Esophagus (tissue), 2 donors: ENCODE measurements at regions not wholly inside any gene's neighbourhood (a gene's known extent, or its start where the extent isn't known, plus 50 kb on each side); places are given as distances from the start of the nearest gene placed in this dataset.

Experiments
- H3K27ac ChIP-seq, 2 donors: one replicate each; pipeline ENCODE4 v1.5.1; 2013; ENCODE audit warnings: low read depth in 2 of 2, mild to moderate bottlenecking in 2 of 2, inconsistent platforms in 1 of 2, low read length in 1 of 2, moderate library complexity in 1 of 2
- H3K27me3 ChIP-seq, 2 donors: one replicate each; pipeline ENCODE4 v1.6.1; 2013; ENCODE audit warnings: low read length in 2 of 2, control low read depth in 1 of 2, mild to moderate bottlenecking in 1 of 2; ENCODE audit not compliant: insufficient read depth in 2 of 2, control insufficient read depth in 1 of 2
- H3K36me3 ChIP-seq, 2 donors: one replicate each; pipeline ENCODE4 v1.6.1; 2013; ENCODE audit warnings: low read length in 1 of 2; ENCODE audit not compliant: control insufficient read depth in 2 of 2, insufficient read depth in 2 of 2
- H3K4me1 ChIP-seq, 2 donors: one replicate each; pipeline ENCODE4 v1.6.1; 2013; ENCODE audit warnings: low read length in 1 of 2; ENCODE audit not compliant: control insufficient read depth in 2 of 2, insufficient read depth in 2 of 2
- H3K4me3 ChIP-seq, 2 donors: one replicate each; pipeline ENCODE4 v1.5.1; 2013; ENCODE audit warnings: low read length in 2 of 2, mild to moderate bottlenecking in 2 of 2, low read depth in 1 of 2, moderate library complexity in 1 of 2
- H3K9me3 ChIP-seq, 2 donors: one replicate each; pipeline ENCODE4 v1.6.1; 2013; ENCODE audit warnings: mild to moderate bottlenecking in 2 of 2, low read depth in 1 of 2, low read length in 1 of 2, moderate library complexity in 1 of 2; ENCODE audit not compliant: control insufficient read depth in 2 of 2, insufficient read depth in 1 of 2
- WGBS, 2 donors: extraction: QIAGEN DNeasy Blood & Tissue Kit; methylation state at CpG; one replicate each; pipeline ENCODE4 v1.1.7; 2013; 5-methylcytosine and 5-hydroxymethylcytosine counted together
- donor health status: healthy with polysubstance abuse.
- donor health status: Bipolar disorder and iron deficiency.

DNA sequence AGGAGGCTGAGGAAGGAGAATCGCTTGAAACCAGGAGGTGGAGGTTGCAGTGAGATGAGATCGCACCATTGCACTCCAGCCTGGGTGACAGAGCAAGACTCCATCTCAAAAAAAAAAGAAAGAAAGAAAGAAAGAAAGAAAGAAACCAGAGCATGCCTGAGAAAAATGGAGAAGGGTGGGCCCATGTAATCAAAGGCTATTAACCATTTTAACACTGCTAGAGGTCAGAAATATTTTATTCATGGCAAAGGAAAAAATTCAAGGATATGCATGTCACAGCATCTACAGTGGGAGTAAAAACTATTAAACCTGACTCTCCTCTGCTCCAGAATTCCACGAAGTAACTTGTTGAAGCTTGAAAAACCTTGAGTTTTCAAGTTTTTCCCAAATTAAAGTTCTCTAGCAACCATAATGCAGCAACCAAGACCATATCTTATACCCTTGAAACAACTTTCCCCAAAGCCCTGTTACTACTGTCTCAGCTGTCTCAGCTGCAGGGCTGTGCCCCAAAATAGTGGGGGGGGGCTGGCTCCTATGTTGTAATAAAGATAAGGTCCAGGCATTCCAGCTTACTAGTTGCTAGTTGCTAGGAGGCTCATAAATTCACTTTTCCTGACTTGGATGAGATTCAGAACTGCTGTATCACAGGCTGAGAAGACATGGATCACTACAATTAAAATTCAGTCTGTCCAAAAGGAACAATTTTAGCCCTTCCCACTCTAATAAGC lies 112.9 kb upstream of the SOD1 start:
- WGBS, 2 donors, result 86 to 89% methylated on average over 3 of the region's 3 CpGs
- Histone ChIP-seq H3K9me3 (no peaks in the 10 kb centered on the region), H3K27ac (no peak overlapping the region)

DNA sequence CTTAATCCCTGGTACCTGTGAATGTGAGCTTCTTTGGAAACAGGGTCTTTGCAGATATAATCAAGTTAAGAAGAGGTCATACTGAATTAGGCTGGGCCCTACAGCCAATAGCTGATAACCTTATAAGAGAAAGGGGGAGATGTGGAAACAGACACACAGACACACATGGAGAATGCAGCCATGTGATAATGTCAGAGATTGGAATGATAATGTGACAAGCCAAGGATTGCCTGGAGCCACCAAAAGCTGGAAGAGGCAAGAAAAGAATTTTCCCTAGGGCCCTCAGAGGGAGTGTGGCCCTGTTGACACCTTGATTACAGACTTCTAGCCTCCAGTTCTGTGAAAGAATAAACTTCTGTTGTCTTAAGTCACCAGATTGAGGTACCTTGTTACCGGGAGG lies 114.5 kb upstream of the SOD1 start:
- H3K36me3 ChIP-seq, result no peaks in the 10 kb centered on the region
- no peaks in the 10 kb centered on the region for H3K4me1 ChIP-seq
- no peak overlapping the region for H3K27ac ChIP-seq
- no peak overlapping the region for H3K4me3 ChIP-seq
- H3K27me3 ChIP-seq, result no peaks in the 10 kb centered on the region
- H3K9me3 ChIP-seq, result no peaks in the 10 kb centered on the region
- WGBS, 2 donors, result 76 to 84% methylated on average over 1 of the region's 1 CpG

More for the DNA sequence above, 112.9 kb upstream of the SOD1 start:
- no peaks in the 10 kb centered on the region for H3K36me3 ChIP-seq
- H3K27me3 ChIP-seq, result no peaks in the 10 kb centered on the region
- no peak overlapping the region for H3K4me3 ChIP-seq
- no peaks in the 10 kb centered on the region for H3K4me1 ChIP-seq

DNA sequence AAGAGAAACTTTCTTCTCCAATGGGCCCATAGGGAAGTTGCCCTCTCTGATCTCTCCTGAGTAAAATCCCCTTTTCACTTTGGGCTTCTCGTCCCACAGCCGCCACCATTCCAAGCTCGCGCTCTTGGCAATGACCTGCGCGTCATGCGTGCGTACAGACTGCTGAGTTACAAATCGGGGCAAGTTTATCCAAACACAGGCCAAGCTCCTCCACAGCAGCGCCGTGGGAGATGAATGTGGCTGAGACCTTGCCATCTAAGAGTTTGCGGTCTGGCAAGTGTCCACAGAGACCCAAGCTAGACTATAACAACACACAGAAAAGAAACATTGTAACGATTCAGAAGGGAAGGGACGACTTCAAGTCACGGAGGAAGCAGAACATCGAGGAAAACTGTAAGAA lies 116.3 kb upstream of the SOD1 start:
- no peaks in the 10 kb centered on the region for H3K9me3 ChIP-seq
- WGBS, 2 donors, result 72% methylated on average over 16 of the region's 16 CpGs
- no peak overlapping the region for H3K4me3 ChIP-seq
- H3K27ac ChIP-seq, result no peak overlapping the region
- H3K36me3 ChIP-seq, result no peaks in the 10 kb centered on the region
- no peaks in the 10 kb centered on the region for H3K4me1 ChIP-seq
- H3K27me3 ChIP-seq, result no peaks in the 10 kb centered on the region

DNA sequence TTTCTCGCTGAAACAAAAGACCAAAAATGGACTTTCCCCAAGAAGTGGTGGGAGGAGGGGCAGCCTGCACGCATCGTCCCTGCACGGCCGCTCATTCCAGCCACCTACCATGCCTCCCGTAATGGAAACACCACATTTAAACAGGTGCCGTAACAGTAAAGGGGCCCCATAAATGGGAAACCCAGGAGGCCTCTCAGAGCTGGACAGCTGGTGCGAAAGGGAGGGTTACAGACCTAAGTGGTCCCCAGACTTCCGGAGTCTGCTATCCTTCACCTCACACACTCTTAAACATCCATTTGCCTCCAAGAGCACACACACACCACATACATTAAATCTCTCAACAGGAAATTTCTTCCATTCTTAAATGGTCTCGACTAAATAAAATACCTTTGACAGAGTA lies 120.7 kb upstream of the SOD1 start:
- no peak overlapping the region for H3K27ac ChIP-seq
- no peak overlapping the region for H3K4me3 ChIP-seq
- no peaks in the 10 kb centered on the region for H3K4me1 ChIP-seq
- H3K27me3 ChIP-seq, result no peaks in the 10 kb centered on the region
- no peaks in the 10 kb centered on the region for H3K36me3 ChIP-seq
- WGBS, 2 donors, result 69 to 78% methylated on average over 10 of the region's 10 CpGs
- no peaks in the 10 kb centered on the region for H3K9me3 ChIP-seq

DNA sequence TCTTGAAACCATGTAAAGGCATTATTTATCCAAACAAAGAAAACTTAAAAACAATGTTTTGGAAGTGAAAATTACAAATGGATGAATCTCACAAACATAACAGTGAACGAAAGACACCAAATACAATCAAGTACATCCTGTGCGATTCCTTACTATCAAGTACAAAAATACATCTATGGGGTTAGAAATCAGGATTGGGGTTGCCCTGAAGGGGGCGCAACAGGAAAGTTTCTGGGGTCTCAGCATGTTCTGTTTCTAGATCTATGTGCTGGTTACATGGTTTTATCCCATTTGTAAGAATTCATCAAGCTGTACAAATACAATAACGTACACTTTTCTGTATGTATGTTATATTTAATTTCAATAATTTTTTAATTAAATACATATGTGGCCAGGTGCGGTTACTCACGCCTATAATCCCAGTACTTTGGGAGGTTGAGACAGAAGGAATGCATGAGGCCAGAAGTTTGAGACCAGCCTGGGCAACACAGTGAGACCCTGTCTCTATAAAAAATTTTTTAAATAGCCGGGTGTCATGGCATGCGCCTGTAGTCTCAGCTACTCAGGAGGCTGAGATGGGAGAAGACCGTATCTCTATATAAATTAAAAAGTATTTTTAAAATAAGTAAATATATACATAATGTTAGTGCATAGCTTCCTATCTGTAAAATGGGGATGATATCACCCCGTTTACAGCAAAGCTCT lies 121.5 kb upstream of the SOD1 start:
- Histone ChIP-seq H3K27ac (no peak overlapping the region), H3K36me3 (no peaks in the 10 kb centered on the region)

DNA sequence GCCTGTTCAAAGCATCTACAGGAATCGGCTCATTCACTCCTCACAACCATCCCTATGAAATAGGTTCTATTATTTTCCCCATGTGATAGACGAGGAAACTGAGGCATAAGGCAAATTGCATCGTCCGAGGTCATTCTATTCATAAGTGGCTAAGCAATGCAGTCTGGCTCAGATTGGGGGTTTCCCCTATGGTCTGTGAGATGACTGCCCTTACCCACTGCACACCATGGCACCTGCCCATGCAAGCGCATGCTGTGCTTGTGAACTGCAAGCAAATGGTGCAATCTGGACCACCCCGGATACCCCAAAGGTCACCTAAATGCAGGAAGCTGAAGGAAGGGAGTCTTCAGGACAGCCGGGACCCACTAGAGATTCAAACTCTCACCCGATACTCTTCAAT lies 123.4 kb upstream of the SOD1 start:
- no peaks in the 10 kb centered on the region for H3K9me3 ChIP-seq
- H3K36me3 ChIP-seq, result no peaks in the 10 kb centered on the region
- H3K27ac ChIP-seq, result no peak overlapping the region
- H3K4me1 ChIP-seq, result no peaks in the 10 kb centered on the region
- 95 to 97% methylated on average over 8 of the region's 8 CpGs for WGBS, 2 donors
- no peaks in the 10 kb centered on the region for H3K27me3 ChIP-seq
- H3K4me3 ChIP-seq, result no peak overlapping the region

More for the DNA sequence above, 121.5 kb upstream of the SOD1 start:
- Histone ChIP-seq H3K4me3 (no peak overlapping the region), H3K9me3 (no peaks in the 10 kb centered on the region), H3K27me3 (no peaks in the 10 kb centered on the region), H3K4me1 (no peaks in the 10 kb centered on the region)
- WGBS, 2 donors, result 86 to 90% methylated on average over 10 of the region's 10 CpGs

DNA sequence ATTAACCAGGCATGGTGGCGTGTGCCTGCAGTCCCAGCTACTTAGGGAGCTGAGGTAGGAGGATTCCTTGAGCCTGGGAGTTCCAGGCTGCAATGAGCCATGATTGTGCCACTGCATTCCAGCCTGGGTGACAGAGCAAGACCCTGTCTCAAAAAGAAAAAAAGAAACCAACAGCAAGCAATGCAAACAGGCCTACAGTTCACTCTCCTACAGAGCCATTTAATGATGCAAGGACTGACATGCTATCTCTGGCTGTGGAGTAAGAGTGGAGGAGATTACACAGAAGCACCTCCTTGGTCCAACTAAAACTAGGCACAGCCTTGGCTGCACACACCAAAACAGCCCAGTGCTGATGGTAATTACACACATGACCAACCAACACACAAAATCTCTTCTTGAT lies 127.5 kb upstream of the SOD1 start:
- Histone ChIP-seq H3K27me3 (no peaks in the 10 kb centered on the region), H3K4me1 (no peaks in the 10 kb centered on the region), H3K27ac (no peak overlapping the region), H3K9me3 (no peaks in the 10 kb centered on the region), H3K36me3 (no peaks in the 10 kb centered on the region), H3K4me3 (no peak overlapping the region)
- WGBS, 2 donors, result 75 to 96% methylated on average over 1 of the region's 1 CpG

DNA sequence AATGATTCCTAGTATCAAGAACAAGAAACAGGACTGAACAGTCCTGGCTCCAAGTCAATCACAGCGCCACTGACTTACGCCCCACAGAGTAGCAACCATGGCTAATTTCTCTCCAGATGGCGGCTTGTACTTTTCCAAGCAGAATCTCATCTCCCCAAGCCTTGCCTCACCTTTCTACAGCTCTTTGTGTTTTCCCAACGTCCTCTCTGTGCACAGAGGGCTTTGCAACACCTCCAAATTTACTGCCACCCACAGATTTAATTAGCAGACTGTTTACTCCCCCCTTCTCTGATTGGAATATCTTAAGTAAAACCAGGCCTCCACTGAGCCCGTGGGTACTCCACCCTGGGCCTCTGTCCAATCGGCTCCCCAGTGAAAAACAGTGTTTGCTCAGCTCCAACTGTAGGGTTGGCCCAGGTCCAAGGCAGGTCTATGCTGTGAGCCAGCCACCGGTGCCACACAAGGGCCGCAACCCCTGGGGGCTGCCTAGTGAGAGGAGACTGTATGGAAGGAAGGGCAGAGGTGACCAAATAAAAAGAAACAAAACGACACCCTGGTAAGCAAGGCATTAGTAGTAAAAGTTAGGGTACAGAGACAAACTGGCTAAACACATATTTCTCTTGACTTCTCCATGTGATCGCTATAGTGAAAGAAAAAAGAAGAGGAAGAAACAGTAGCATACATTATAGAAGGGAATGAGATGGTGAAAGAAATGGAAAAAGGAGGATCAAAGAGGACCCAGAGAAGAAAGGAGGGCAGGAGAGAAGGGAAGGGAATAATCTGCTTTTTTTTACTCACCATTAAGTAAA lies 128.4 kb upstream of the SOD1 start:
- H3K27ac ChIP-seq, result peak overlapping the region; percentile 9 to 48
- no peaks in the 10 kb centered on the region for H3K27me3 ChIP-seq
- no peaks in the 10 kb centered on the region for H3K36me3 ChIP-seq
- H3K4me3 ChIP-seq, result no peak overlapping the region
- no peaks in the 10 kb centered on the region for H3K9me3 ChIP-seq
- WGBS, 2 donors, result 42 to 43% methylated on average over 10 of the region's 10 CpGs
- H3K4me1 ChIP-seq, result no peaks in the 10 kb centered on the region

DNA sequence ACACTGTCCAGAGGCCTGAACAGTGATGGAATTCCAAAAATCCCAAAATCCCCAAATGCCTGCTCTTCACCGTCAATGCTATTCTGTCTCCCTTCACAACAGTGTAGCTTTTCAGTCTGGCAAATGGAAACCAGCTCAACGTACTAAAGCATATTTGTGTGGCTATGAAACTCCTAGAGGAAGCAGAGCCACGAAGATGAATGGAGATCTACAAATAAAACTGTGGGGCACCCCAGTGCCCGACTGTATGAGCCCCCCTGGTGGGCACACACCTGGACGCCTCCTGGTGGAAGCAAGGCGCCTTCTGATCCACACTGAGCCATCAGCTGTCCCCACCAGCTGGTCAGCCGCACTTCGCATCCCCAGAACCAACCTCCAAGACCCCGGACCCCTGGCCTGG lies 129.1 kb upstream of the SOD1 start:
- Histone ChIP-seq H3K27ac (no peak overlapping the region), H3K27me3 (no peaks in the 10 kb centered on the region), H3K4me1 (no peaks in the 10 kb centered on the region), H3K9me3 (no peaks in the 10 kb centered on the region), H3K36me3 (no peaks in the 10 kb centered on the region), H3K4me3 (no peak overlapping the region)
- 76 to 83% methylated on average over 9 of the region's 9 CpGs for WGBS, 2 donors
